Gastrocnemius medialis (tissue), 4 donors: ENCODE measurements at regions not wholly inside any gene's neighbourhood (a gene's known extent, or its start where the extent isn't known, plus 50 kb on each side); places are given as distances from the start of the nearest gene placed in this dataset.

ENCODE experiments used
- ATAC-seq, 2 donors: fragments of 150-250 bp; one replicate each; pipeline ENCODE4 v1.9.1; 2016
- DNase-seq, 2 donors: peaks; one replicate each; pipeline ENCODE4 v3.0.0-alpha.2; 2019
- H3K27ac ChIP-seq, 4 donors: fragments of 200-600 bp; sonication (generic); 1 replicate in 1 of 4; 2 replicates in 3 of 4; pipeline ENCODE4 v1.5.1; 2016 to 2018; ENCODE audit warnings: mild to moderate bottlenecking in 2 of 4, moderate library complexity in 1 of 4
- H3K27me3 ChIP-seq, 3 donors: fragments of 200-600 bp; sonication (generic) in 2 of 3; 1 replicate in 1 of 3; 2 replicates in 2 of 3; pipeline versions ENCODE4 v1.5.1 to v1.6.0; 2016 to 2019; ENCODE audit warnings: mild to moderate bottlenecking in 1 of 3, moderate library complexity in 1 of 3
- H3K36me3 ChIP-seq, 2 donors: fragments of 200-600 bp; sonication (generic) in 1 of 2; one replicate each; pipeline ENCODE4 v1.5.1; 2017 to 2018
- H3K4me1 ChIP-seq, 2 donors: fragments of 200-600 bp; sonication (generic) in 1 of 2; one replicate each; pipeline ENCODE4 v1.5.1; 2016 to 2017; ENCODE audit warnings: mild to moderate bottlenecking in 2 of 2
- H3K4me3 ChIP-seq, 4 donors: fragments of 200-600 bp; sonication (generic) in 3 of 4; 1 replicate in 1 of 4; 2 replicates in 3 of 4; pipeline ENCODE4 v1.5.1; 2016 to 2019; ENCODE audit warnings: mild to moderate bottlenecking in 2 of 4
- H3K9me3 ChIP-seq, 3 donors: fragments of 200-600 bp; sonication (generic) in 2 of 3; 1 replicate in 1 of 3; 2 replicates in 2 of 3; pipeline ENCODE4 v1.5.1; 2016 to 2019
- POLR2A ChIP-seq, 2 donors: fragments of 450-650 bp; IDR thresholded peaks; one replicate each; pipeline ENCODE4 v1.6.1; 2017; ENCODE audit warnings: antibody characterized with exemption in 2 of 2, mild to moderate bottlenecking in 2 of 2, moderate library complexity in 2 of 2
- in situ Hi-C, 4 donors: fragments of 200-750 bp; cut with MboI; loops; one replicate each; pipeline versions ENCODE4 v1.15.0 to v1.8.0; 2017; ENCODE audit warnings: low sequenced_read_pairs in 4 of 4
- intact Hi-C: fragments of 100-400 bp; cut with DNase I; formaldehyde crosslinking; loops from one replicate; pipeline ENCODE4 v1.15.1; 2023; ENCODE audit warnings: low total_unique reads
- TF ChIP-seq, protein P1 (sequence below), 5 experiments: fragments of 450-650 bp in 3 of 5; fragments of 200-600 bp in 2 of 5; sonication (generic) in 2 of 5; IDR thresholded peaks in 4 of 5; conservative IDR thresholded peaks in 1 of 5; 1 replicate in 4 of 5; 2 replicates in 1 of 5; pipeline ENCODE4 v1.5.1; 2016 to 2019; ENCODE audit warnings: antibody characterized with exemption in 5 of 5, mild to moderate bottlenecking in 3 of 5, moderate library complexity in 3 of 5

GRCh38 chr10:28381466-28381865 is 78.6 kb upstream of the MPP7 start:
- in situ Hi-C loops, result loop anchor here (5.0 to 25.0 kb wide), 4 partner anchors 77 to 819 kb away; partner anchors contain the start of genes MKX (in 3 of the 4) and MPP7 (in 1 of the 4)
- no peaks in the 10 kb centered on the region for H3K9me3 ChIP-seq
- no peak overlapping the region for H3K4me3 ChIP-seq
- ATAC-seq, result peak; percentile 70
- H3K36me3 ChIP-seq, result no peaks in the 10 kb centered on the region
- intact Hi-C loops, result loop anchor here (1.0 to 5.0 kb wide), 2 partner anchors 79 to 639 kb away; no protein-coding TSS in a partner anchor
- no peaks in the 10 kb centered on the region for H3K27me3 ChIP-seq
- DNase-seq, result no peak
- peaks cover 5 to 13% of the 10 kb centered on the region in 2 donors for H3K4me1 ChIP-seq
- H3K27ac ChIP-seq, result peak overlapping the region in 1 of 4 donors; percentile 11
- TF ChIP-seq, protein P1, sequence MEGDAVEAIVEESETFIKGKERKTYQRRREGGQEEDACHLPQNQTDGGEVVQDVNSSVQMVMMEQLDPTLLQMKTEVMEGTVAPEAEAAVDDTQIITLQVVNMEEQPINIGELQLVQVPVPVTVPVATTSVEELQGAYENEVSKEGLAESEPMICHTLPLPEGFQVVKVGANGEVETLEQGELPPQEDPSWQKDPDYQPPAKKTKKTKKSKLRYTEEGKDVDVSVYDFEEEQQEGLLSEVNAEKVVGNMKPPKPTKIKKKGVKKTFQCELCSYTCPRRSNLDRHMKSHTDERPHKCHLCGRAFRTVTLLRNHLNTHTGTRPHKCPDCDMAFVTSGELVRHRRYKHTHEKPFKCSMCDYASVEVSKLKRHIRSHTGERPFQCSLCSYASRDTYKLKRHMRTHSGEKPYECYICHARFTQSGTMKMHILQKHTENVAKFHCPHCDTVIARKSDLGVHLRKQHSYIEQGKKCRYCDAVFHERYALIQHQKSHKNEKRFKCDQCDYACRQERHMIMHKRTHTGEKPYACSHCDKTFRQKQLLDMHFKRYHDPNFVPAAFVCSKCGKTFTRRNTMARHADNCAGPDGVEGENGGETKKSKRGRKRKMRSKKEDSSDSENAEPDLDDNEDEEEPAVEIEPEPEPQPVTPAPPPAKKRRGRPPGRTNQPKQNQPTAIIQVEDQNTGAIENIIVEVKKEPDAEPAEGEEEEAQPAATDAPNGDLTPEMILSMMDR (IDR thresholded peaks at IDR 0.05 in 4 of 5, conservative IDR thresholded peaks at IDR 0.05 in 1 of 5), result no peak
- TF ChIP-seq POLR2A (IDR thresholded peaks at IDR 0.05), result no peak

DNA sequence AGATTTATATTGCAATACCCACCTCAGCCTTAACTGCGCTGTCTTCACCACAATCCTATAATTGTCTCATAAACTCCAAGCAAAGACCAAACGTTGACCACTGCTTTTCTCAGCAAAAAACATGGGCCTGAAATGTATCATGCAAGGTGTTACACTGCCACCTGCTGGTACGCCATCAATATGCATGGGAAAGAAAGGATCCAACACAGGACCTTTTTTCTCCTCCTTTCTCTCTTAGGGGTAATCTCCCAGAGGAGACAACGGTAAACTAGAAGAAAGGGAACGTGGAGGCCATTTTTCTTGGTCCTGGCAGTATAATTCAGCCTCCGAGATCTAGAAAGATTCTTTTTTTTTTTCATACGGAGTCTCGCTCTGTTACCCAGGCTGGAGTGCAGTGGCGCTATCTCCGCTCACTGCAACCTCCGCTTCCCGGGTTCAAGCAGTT is 79.1 kb upstream of the MPP7 start:
- ATAC-seq (peak; percentile 92 to 93), DNase-seq (peak; percentile 40 to 73)
- in situ Hi-C loops (loop anchor here (5.0 to 25.0 kb wide), 4 partner anchors 77 to 820 kb away; partner anchors contain the start of genes MKX (in 3 of the 4) and MPP7 (in 1 of the 4)), intact Hi-C loops (loop anchor here (1.0 to 5.0 kb wide), 3 partner anchors 80 to 640 kb away; no protein-coding TSS in a partner anchor)
- H3K27ac ChIP-seq, result peak overlapping the region in 1 of 4 donors; percentile 11
- H3K27me3 ChIP-seq, result no peaks in the 10 kb centered on the region
- no peak for TF ChIP-seq POLR2A (IDR thresholded peaks at IDR 0.05)
- TF ChIP-seq, protein P1 (IDR thresholded peaks at IDR 0.05 in 4 of 5, conservative IDR thresholded peaks at IDR 0.05 in 1 of 5), result peak; percentile 90 to 93 (median 93)
- H3K4me1 ChIP-seq, result peaks cover 5 to 13% of the 10 kb centered on the region in 2 donors
- H3K4me3 ChIP-seq, result no peak overlapping the region
- H3K9me3 ChIP-seq, result no peaks in the 10 kb centered on the region
- no peaks in the 10 kb centered on the region for H3K36me3 ChIP-seq

- TF ChIP-seq, protein P1 (IDR thresholded peaks at IDR 0.05 in 4 of 5, conservative IDR thresholded peaks at IDR 0.05 in 1 of 5), result no peak
- TF ChIP-seq POLR2A (IDR thresholded peaks at IDR 0.05), result no peak
- in situ Hi-C loops, result loop anchor here (5.0 to 25.0 kb wide), 4 partner anchors 78 to 820 kb away; partner anchors contain the start of genes MKX (in 3 of the 4) and MPP7 (in 1 of the 4)
- H3K36me3 ChIP-seq, result no peaks in the 10 kb centered on the region
- H3K27ac ChIP-seq, result no peak overlapping the region
- no peak overlapping the region for H3K4me3 ChIP-seq
- H3K9me3 ChIP-seq, result no peaks in the 10 kb centered on the region
- DNase-seq, result no peak
- no peak for ATAC-seq
- H3K27me3 ChIP-seq, result no peaks in the 10 kb centered on the region
- H3K4me1 ChIP-seq, result peaks cover 5 to 13% of the 10 kb centered on the region in 2 donors
- intact Hi-C loops, result loop anchor here (1.0 to 5.0 kb wide), 2 partner anchors 132 to 640 kb away; no protein-coding TSS in a partner anchor
These were observed 79.8 kb upstream of the MPP7 start for GRCh38 chr10:28382525-28383269.

- DNase-seq, result no peak
- no peak for ATAC-seq
- in situ Hi-C loops, result loop anchor here (5.0 to 25.0 kb wide), 4 partner anchors 80 to 822 kb away; partner anchors contain the start of genes MKX (in 3 of the 4) and MPP7 (in 1 of the 4)
- Histone ChIP-seq H3K4me1 (peaks cover 5 to 13% of the 10 kb centered on the region in 2 donors), H3K9me3 (no peaks in the 10 kb centered on the region), H3K27me3 (no peaks in the 10 kb centered on the region), H3K27ac (no peak overlapping the region), H3K4me3 (no peak overlapping the region), H3K36me3 (no peaks in the 10 kb centered on the region)
- intact Hi-C loops, result loop anchor here (5.0 kb wide), 1 partner anchor 642 kb away; no protein-coding TSS in a partner anchor
- TF ChIP-seq, protein P1 (IDR thresholded peaks at IDR 0.05 in 4 of 5, conservative IDR thresholded peaks at IDR 0.05 in 1 of 5), result no peak
- no peak for TF ChIP-seq POLR2A (IDR thresholded peaks at IDR 0.05)
These were observed 81.7 kb upstream of the MPP7 start for GRCh38 chr10:28384557-28384956.
